WTC11 (cell line): ENCODE measurements at regions not wholly inside any gene's neighbourhood (a gene's known extent, or its start where the extent isn't known, plus 50 kb on each side); places are given as distances from the start of the nearest gene placed in this dataset.

Source experiments
- ATAC-seq: fragments of 200-7000 bp; cut with Tn5 transposase; 2 replicates; pipeline ENCODE4 v1.10.0; 2021; ENCODE audit warnings: mild to moderate bottlenecking, moderate library complexity
- CTCF ChIA-PET: fragments of 300-600 bp; sonication (Branson Sonifier 250); formaldehyde crosslinking; loops from one replicate; lab custom pipeline; 2021; ENCODE audit warnings: antibody characterized with exemption; lab: Charles Lee
- POLR2A ChIA-PET: fragments of 350-600 bp; sonication (Branson Sonifier 250); formaldehyde crosslinking; loops from one replicate; lab custom pipeline; 2021; ENCODE audit warnings: antibody characterized with exemption; lab: Charles Lee
- DNase-seq: peaks from one replicate; pipeline ENCODE4 v3.0.0; 2021; ENCODE audit warnings: low spot score
- H3K27ac Mint-ChIP-seq: 2 replicates; pipeline ENCODE4 v1.8.0; 2021; ENCODE audit warnings: mixed read lengths
- H3K27me3 Mint-ChIP-seq: 2 replicates; pipeline ENCODE4 v1.8.0; 2021; ENCODE audit warnings: low read depth, mild to moderate bottlenecking, moderate library complexity, mixed read lengths
- H3K36me3 Mint-ChIP-seq: 2 replicates; pipeline ENCODE4 v1.8.0; 2021; ENCODE audit warnings: mixed read lengths
- H3K4me1 Mint-ChIP-seq: 2 replicates; pipeline ENCODE4 v1.8.0; 2022; ENCODE audit warnings: mixed read lengths
- H3K4me3 Mint-ChIP-seq: 2 replicates; pipeline ENCODE4 v1.8.0; 2021; ENCODE audit warnings: mild to moderate bottlenecking, moderate library complexity, mixed read lengths
- H3K9me3 Mint-ChIP-seq: 2 replicates; pipeline ENCODE4 v1.8.0; 2021; ENCODE audit warnings: mixed read lengths
- ATF1 ChIP-seq: sonication (generic); formaldehyde crosslinking; IDR thresholded peaks from 2 replicates; pipeline ENCODE4 v1.8.1; 2023; ENCODE audit warnings: mild to moderate bottlenecking, moderate library complexity, missing genetic modification reagents
- E2F4 ChIP-seq: sonication (generic); formaldehyde crosslinking; IDR thresholded peaks from 2 replicates; pipeline ENCODE4 v1.8.1; 2022; ENCODE audit warnings: low read depth, mild to moderate bottlenecking, moderate library complexity, missing genetic modification reagents, borderline replicate concordance
- GABPB1 ChIP-seq: sonication (generic); formaldehyde crosslinking; IDR thresholded peaks from 2 replicates; pipeline ENCODE4 v1.8.1; 2023; ENCODE audit warnings: mild to moderate bottlenecking, missing genetic modification reagents
- GTF2I ChIP-seq: fragments of 250-450 bp; sonication (Bioruptor Pico); conservative IDR thresholded peaks from 2 replicates; pipeline ENCODE4 v1.4.0; 2021; ENCODE audit warnings: mild to moderate bottlenecking
- HMGXB4 ChIP-seq: sonication (generic); formaldehyde crosslinking; IDR thresholded peaks from 2 replicates; pipeline ENCODE4 v1.8.1; 2023; ENCODE audit warnings: mild to moderate bottlenecking, moderate library complexity, missing genetic modification reagents
- IRF2 ChIP-seq: sonication (generic); formaldehyde crosslinking; IDR thresholded peaks from 2 replicates; pipeline ENCODE4 v1.8.0; 2022; ENCODE audit warnings: low read depth, missing genetic modification reagents, borderline replicate concordance
- KAT7 ChIP-seq: sonication (generic); formaldehyde crosslinking; IDR thresholded peaks from 2 replicates; pipeline ENCODE4 v1.8.1; 2023; ENCODE audit warnings: missing genetic modification reagents, mild to moderate bottlenecking, borderline replicate concordance
- MLX ChIP-seq: sonication (generic); formaldehyde crosslinking; IDR thresholded peaks from 2 replicates; pipeline ENCODE4 v1.8.1; 2023; ENCODE audit warnings: mild to moderate bottlenecking, missing genetic modification reagents, moderate library complexity
- MYBL2 ChIP-seq: sonication (generic); formaldehyde crosslinking; IDR thresholded peaks from 2 replicates; pipeline ENCODE4 v1.8.1; 2023; ENCODE audit warnings: mild to moderate bottlenecking, moderate library complexity, missing genetic modification reagents
- NR1H2 ChIP-seq: sonication (generic); formaldehyde crosslinking; IDR thresholded peaks from 2 replicates; pipeline ENCODE4 v1.9.0; 2021; ENCODE audit warnings: mild to moderate bottlenecking, moderate library complexity, missing genetic modification reagents
- RELA ChIP-seq: sonication (generic); formaldehyde crosslinking; IDR thresholded peaks from 2 replicates; pipeline ENCODE4 v1.8.1; 2022; ENCODE audit warnings: missing genetic modification reagents, mild to moderate bottlenecking, borderline replicate concordance
- SMAD4 ChIP-seq: sonication (generic); formaldehyde crosslinking; IDR thresholded peaks from 2 replicates; pipeline ENCODE4 v1.8.0; 2022; ENCODE audit warnings: mild to moderate bottlenecking, missing genetic modification reagents
- TEAD1 ChIP-seq: sonication (generic); formaldehyde crosslinking; IDR thresholded peaks from 2 replicates; pipeline ENCODE4 v1.8.0; 2022; ENCODE audit warnings: mild to moderate bottlenecking, missing genetic modification reagents
- TP53 ChIP-seq: sonication (generic); formaldehyde crosslinking; IDR thresholded peaks from 2 replicates; pipeline ENCODE4 v1.8.1; 2023; ENCODE audit warnings: mild to moderate bottlenecking, missing genetic modification reagents
- ZNF423 ChIP-seq: fragments of 250-450 bp; sonication (Bioruptor Pico); IDR thresholded peaks from 2 replicates; pipeline ENCODE4 v2.1.2; 2022; ENCODE audit warnings: mild to moderate bottlenecking, moderate library complexity
- ZNF671 ChIP-seq: fragments of 250-450 bp; sonication (Bioruptor Pico); IDR thresholded peaks from 2 replicates; pipeline ENCODE4 v1.8.0; 2021; ENCODE audit warnings: mild to moderate bottlenecking
- TF ChIP-seq, protein P1 (sequence below): fragments of 250-450 bp; sonication (Bioruptor Pico); IDR thresholded peaks from 2 replicates; pipeline ENCODE4 v1.9.0; 2021; ENCODE audit warnings: mild to moderate bottlenecking
- TF ChIP-seq, protein P2 (sequence below): sonication (generic); formaldehyde crosslinking; IDR thresholded peaks from 2 replicates; pipeline ENCODE4 v1.8.1; 2023; ENCODE audit warnings: mild to moderate bottlenecking, missing genetic modification reagents

DNA sequence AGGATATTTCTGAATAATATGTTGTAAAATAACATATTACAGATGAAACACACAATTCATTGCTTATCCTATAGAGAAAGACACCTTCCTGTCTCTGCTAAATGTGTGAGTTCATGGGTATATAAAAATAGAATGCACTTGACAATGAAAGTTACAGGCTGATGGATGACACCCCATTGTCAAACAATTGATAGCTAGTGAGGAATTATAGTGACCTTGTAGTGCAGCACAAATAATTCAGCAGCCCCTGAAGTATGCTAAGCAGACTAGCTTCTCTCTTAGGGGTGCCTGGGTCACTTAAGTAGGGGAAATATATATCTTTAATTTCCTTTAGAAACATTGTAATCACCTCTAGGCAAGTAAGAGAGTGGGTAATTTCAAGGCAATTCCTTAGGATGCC, 826.2 kb downstream of the CDH8 start:
- no peak for TF ChIP-seq ATF1 (CRISPR knock-in tag)
- no peak for TF ChIP-seq ZNF671 (CRISPR knock-in tag)
- Mint-ChIP-seq H3K27ac (no peak overlapping the region), H3K4me1 (no peaks in the 10 kb centered on the region), H3K36me3 (no peaks in the 10 kb centered on the region), H3K4me3 (no peak overlapping the region), H3K27me3 (no peaks in the 10 kb centered on the region), H3K9me3 (no peaks in the 10 kb centered on the region)
- ATAC-seq (no peak), DNase-seq (no peak)
- ChIA-PET CTCF (no interaction called here), POLR2A (no interaction called here)

- no peak for TF ChIP-seq HMGXB4 (CRISPR knock-in tag)
- TF ChIP-seq TP53 (CRISPR knock-in tag), result no peak
- no peak for TF ChIP-seq GTF2I (CRISPR knock-in tag)
- no peak for TF ChIP-seq MLX
- no peak for TF ChIP-seq KAT7
- TF ChIP-seq ZNF423 (CRISPR knock-in tag), result no peak
- TF ChIP-seq SMAD4 (CRISPR knock-in tag), result no peak
- TF ChIP-seq, protein P1, sequence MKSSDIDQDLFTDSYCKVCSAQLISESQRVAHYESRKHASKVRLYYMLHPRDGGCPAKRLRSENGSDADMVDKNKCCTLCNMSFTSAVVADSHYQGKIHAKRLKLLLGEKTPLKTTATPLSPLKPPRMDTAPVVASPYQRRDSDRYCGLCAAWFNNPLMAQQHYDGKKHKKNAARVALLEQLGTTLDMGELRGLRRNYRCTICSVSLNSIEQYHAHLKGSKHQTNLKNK (CRISPR knock-in tag), result no peak
- no peak for TF ChIP-seq GABPB1
- TF ChIP-seq IRF2 (CRISPR knock-in tag), result no peak
- no peak for TF ChIP-seq TEAD1 (CRISPR knock-in tag)
- TF ChIP-seq NR1H2 (CRISPR knock-in tag), result no peak
- TF ChIP-seq E2F4 (CRISPR knock-in tag), result no peak
- TF ChIP-seq MYBL2, result no peak
- TF ChIP-seq, protein P2, sequence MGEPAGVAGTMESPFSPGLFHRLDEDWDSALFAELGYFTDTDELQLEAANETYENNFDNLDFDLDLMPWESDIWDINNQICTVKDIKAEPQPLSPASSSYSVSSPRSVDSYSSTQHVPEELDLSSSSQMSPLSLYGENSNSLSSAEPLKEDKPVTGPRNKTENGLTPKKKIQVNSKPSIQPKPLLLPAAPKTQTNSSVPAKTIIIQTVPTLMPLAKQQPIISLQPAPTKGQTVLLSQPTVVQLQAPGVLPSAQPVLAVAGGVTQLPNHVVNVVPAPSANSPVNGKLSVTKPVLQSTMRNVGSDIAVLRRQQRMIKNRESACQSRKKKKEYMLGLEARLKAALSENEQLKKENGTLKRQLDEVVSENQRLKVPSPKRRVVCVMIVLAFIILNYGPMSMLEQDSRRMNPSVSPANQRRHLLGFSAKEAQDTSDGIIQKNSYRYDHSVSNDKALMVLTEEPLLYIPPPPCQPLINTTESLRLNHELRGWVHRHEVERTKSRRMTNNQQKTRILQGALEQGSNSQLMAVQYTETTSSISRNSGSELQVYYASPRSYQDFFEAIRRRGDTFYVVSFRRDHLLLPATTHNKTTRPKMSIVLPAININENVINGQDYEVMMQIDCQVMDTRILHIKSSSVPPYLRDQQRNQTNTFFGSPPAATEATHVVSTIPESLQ (CRISPR knock-in tag), result no peak
- no peak for TF ChIP-seq RELA (CRISPR knock-in tag)
- CTCF ChIA-PET, result no interaction called here
- H3K4me3 Mint-ChIP-seq, result no peak overlapping the region
- POLR2A ChIA-PET, result no interaction called here
- H3K36me3 Mint-ChIP-seq, result peaks cover 10% of the 10 kb centered on the region
- H3K27ac Mint-ChIP-seq, result no peak overlapping the region
- no peaks in the 10 kb centered on the region; the same call in 1 of the 2 replicates for H3K27me3 Mint-ChIP-seq
- no peak for DNase-seq
- no peaks in the 10 kb centered on the region for H3K4me1 Mint-ChIP-seq
- ATAC-seq, result no peak
- peaks cover 23% of the 10 kb centered on the region for H3K9me3 Mint-ChIP-seq
These were observed 841.2 kb downstream of the CDH8 start for GRCh38 chr16:61195006-61195405.

DNA sequence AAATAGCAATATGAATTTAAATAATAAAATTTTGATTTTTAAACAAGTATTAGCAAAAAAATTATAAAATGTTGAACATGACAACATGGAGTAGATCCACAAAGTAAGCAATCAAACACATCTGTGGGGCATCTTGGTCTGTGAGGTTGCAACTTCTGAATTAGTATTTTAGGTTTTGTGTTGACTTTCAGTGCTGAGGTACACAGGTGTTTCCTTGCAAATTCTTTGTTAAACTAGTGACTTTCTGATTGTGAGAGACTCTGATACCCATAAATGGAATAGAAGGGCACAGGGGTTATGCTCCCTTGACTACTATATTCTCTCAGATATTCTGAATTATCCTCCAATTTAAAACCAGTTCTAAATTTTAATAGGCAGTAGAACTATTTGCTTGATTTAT, 841.7 kb downstream of the CDH8 start:
- Mint-ChIP-seq H3K4me1 (no peaks in the 10 kb centered on the region), H3K27me3 (no peaks in the 10 kb centered on the region; the same call in 1 of the 2 replicates), H3K27ac (no peak overlapping the region), H3K4me3 (no peak overlapping the region), H3K36me3 (peaks cover 9% of the 10 kb centered on the region), H3K9me3 (peaks cover 19% of the 10 kb centered on the region)
- POLR2A ChIA-PET, result no interaction called here
- CTCF ChIA-PET, result no interaction called here
- ATAC-seq (no peak), DNase-seq (no peak)
- no peak for TF ChIP-seq KAT7
